WTC11 (cell line): ENCODE measurements at regions not wholly inside any gene's neighbourhood (a gene's known extent, or its start where the extent isn't known, plus 50 kb on each side); places are given as distances from the start of the nearest gene placed in this dataset.

Experiments used
- ATAC-seq: fragments of 200-7000 bp; cut with Tn5 transposase; 2 replicates; pipeline ENCODE4 v1.10.0; 2021; ENCODE audit warnings: mild to moderate bottlenecking, moderate library complexity
- CTCF ChIA-PET: fragments of 300-600 bp; sonication (Branson Sonifier 250); formaldehyde crosslinking; loops from one replicate; lab custom pipeline; 2021; ENCODE audit warnings: antibody characterized with exemption; lab: Charles Lee
- POLR2A ChIA-PET: fragments of 350-600 bp; sonication (Branson Sonifier 250); formaldehyde crosslinking; loops from one replicate; lab custom pipeline; 2021; ENCODE audit warnings: antibody characterized with exemption; lab: Charles Lee
- DNase-seq: peaks from one replicate; pipeline ENCODE4 v3.0.0; 2021; ENCODE audit warnings: low spot score
- H3K27ac Mint-ChIP-seq: 2 replicates; pipeline ENCODE4 v1.8.0; 2021; ENCODE audit warnings: mixed read lengths
- H3K27me3 Mint-ChIP-seq: 2 replicates; pipeline ENCODE4 v1.8.0; 2021; ENCODE audit warnings: low read depth, mild to moderate bottlenecking, moderate library complexity, mixed read lengths
- H3K36me3 Mint-ChIP-seq: 2 replicates; pipeline ENCODE4 v1.8.0; 2021; ENCODE audit warnings: mixed read lengths
- H3K4me1 Mint-ChIP-seq: 2 replicates; pipeline ENCODE4 v1.8.0; 2022; ENCODE audit warnings: mixed read lengths
- H3K4me3 Mint-ChIP-seq: 2 replicates; pipeline ENCODE4 v1.8.0; 2021; ENCODE audit warnings: mild to moderate bottlenecking, moderate library complexity, mixed read lengths
- H3K9me3 Mint-ChIP-seq: 2 replicates; pipeline ENCODE4 v1.8.0; 2021; ENCODE audit warnings: mixed read lengths
- CBFB ChIP-seq: sonication (generic); formaldehyde crosslinking; IDR thresholded peaks from 2 replicates; pipeline ENCODE4 v1.8.1; 2022; ENCODE audit warnings: mild to moderate bottlenecking, low read depth, missing genetic modification reagents
- CREM ChIP-seq: sonication (generic); formaldehyde crosslinking; IDR thresholded peaks from 2 replicates; pipeline ENCODE4 v1.8.1; 2022; ENCODE audit warnings: mild to moderate bottlenecking, missing genetic modification reagents, moderate library complexity
- ESRRA ChIP-seq: sonication (generic); formaldehyde crosslinking; IDR thresholded peaks from 2 replicates; pipeline ENCODE4 v1.8.1; 2022; ENCODE audit warnings: mild to moderate bottlenecking, missing genetic modification reagents, borderline replicate concordance
- ETV6 ChIP-seq: sonication (generic); formaldehyde crosslinking; IDR thresholded peaks from 2 replicates; pipeline ENCODE4 v1.8.1; 2022; ENCODE audit warnings: mild to moderate bottlenecking, missing genetic modification reagents
- FOXK1 ChIP-seq: sonication (generic); formaldehyde crosslinking; IDR thresholded peaks from 2 replicates; pipeline ENCODE4 v1.8.0; 2022; ENCODE audit warnings: mild to moderate bottlenecking, moderate library complexity, missing genetic modification reagents
- TEAD4 ChIP-seq: sonication (generic); formaldehyde crosslinking; IDR thresholded peaks from 2 replicates; pipeline ENCODE4 v1.8.0; 2022; ENCODE audit warnings: mild to moderate bottlenecking, missing genetic modification reagents
- ZNF121 ChIP-seq: sonication (generic); formaldehyde crosslinking; IDR thresholded peaks from 2 replicates; pipeline ENCODE4 v1.8.0; 2023; ENCODE audit warnings: missing genetic modification reagents
- TF ChIP-seq, protein P1 (sequence below): sonication (generic); formaldehyde crosslinking; IDR thresholded peaks from 2 replicates; pipeline ENCODE4 v1.8.1; 2022; ENCODE audit warnings: mild to moderate bottlenecking, moderate library complexity, missing genetic modification reagents
- TF ChIP-seq, protein P2 (sequence below): sonication (generic); formaldehyde crosslinking; IDR thresholded peaks from 2 replicates; pipeline ENCODE4 v1.8.0; 2023; ENCODE audit warnings: missing genetic modification reagents, mild to moderate bottlenecking, borderline replicate concordance
- TF ChIP-seq, protein P3 (sequence below): sonication (generic); formaldehyde crosslinking; IDR thresholded peaks from 2 replicates; pipeline ENCODE4 v1.8.0; 2022; ENCODE audit warnings: mild to moderate bottlenecking, missing genetic modification reagents
- TF ChIP-seq, protein P4 (sequence below): sonication (generic); formaldehyde crosslinking; IDR thresholded peaks from 2 replicates; pipeline ENCODE4 v1.8.0; 2023; ENCODE audit warnings: mild to moderate bottlenecking, missing genetic modification reagents
- TF ChIP-seq, protein P5 (sequence below): fragments of 250-450 bp; sonication (Bioruptor Pico); IDR thresholded peaks from 2 replicates; pipeline ENCODE4 v1.9.0; 2021; ENCODE audit warnings: mild to moderate bottlenecking, borderline replicate concordance
- TF ChIP-seq, protein P6 (sequence below): sonication (generic); formaldehyde crosslinking; IDR thresholded peaks from 2 replicates; pipeline ENCODE4 v1.8.0; 2022; ENCODE audit warnings: mild to moderate bottlenecking, missing genetic modification reagents
- TF ChIP-seq, protein P7 (sequence below): sonication (generic); formaldehyde crosslinking; IDR thresholded peaks from 2 replicates; pipeline ENCODE4 v1.8.1; 2023; ENCODE audit warnings: mild to moderate bottlenecking, missing genetic modification reagents, borderline replicate concordance

DNA sequence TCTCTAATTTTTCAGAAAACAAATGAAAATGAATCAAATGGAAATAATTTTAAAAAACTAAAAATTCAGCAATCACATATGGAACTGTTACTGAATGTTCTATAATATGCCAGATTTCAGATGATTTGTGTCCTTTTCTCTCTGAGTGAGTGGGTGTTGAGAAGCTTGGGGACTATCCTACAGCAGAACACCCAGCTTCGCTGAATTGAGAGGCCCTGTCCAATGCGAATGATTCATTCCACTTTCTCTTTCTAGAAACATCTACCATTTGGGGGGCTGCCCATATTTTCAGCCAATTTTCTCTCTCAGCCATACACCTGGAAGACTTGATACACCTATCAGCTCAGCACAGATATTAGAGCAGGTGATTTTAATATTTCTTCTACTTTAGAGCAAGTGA is 1666.7 kb downstream of the EFNB2 start (continued):
- TF ChIP-seq, protein P1, sequence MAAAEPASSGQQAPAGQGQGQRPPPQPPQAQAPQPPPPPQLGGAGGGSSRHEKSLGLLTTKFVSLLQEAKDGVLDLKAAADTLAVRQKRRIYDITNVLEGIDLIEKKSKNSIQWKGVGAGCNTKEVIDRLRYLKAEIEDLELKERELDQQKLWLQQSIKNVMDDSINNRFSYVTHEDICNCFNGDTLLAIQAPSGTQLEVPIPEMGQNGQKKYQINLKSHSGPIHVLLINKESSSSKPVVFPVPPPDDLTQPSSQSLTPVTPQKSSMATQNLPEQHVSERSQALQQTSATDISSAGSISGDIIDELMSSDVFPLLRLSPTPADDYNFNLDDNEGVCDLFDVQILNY (CRISPR knock-in tag): no peak
- TF ChIP-seq, protein P2, sequence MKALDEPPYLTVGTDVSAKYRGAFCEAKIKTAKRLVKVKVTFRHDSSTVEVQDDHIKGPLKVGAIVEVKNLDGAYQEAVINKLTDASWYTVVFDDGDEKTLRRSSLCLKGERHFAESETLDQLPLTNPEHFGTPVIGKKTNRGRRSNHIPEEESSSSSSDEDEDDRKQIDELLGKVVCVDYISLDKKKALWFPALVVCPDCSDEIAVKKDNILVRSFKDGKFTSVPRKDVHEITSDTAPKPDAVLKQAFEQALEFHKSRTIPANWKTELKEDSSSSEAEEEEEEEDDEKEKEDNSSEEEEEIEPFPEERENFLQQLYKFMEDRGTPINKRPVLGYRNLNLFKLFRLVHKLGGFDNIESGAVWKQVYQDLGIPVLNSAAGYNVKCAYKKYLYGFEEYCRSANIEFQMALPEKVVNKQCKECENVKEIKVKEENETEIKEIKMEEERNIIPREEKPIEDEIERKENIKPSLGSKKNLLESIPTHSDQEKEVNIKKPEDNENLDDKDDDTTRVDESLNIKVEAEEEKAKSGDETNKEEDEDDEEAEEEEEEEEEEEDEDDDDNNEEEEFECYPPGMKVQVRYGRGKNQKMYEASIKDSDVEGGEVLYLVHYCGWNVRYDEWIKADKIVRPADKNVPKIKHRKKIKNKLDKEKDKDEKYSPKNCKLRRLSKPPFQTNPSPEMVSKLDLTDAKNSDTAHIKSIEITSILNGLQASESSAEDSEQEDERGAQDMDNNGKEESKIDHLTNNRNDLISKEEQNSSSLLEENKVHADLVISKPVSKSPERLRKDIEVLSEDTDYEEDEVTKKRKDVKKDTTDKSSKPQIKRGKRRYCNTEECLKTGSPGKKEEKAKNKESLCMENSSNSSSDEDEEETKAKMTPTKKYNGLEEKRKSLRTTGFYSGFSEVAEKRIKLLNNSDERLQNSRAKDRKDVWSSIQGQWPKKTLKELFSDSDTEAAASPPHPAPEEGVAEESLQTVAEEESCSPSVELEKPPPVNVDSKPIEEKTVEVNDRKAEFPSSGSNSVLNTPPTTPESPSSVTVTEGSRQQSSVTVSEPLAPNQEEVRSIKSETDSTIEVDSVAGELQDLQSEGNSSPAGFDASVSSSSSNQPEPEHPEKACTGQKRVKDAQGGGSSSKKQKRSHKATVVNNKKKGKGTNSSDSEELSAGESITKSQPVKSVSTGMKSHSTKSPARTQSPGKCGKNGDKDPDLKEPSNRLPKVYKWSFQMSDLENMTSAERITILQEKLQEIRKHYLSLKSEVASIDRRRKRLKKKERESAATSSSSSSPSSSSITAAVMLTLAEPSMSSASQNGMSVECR: no peak

DNA sequence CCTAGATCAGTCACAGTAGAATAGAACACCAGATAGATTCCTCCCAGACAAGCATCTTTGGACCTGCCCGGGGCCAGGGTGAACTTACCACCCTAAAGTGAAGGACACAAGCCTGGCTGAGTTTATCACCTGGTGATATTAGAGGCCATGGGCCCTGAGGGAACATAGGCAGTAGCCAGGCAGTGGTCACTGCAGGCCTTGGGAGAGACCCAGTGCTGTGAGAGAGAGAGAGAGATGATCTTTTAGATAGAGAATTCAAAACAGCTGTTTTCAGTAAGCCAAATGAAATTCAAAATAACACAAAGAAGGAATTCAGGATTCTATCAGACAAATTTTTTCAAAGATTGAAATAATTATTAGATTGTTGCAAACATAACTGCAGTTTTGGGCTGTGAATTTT is 1679.9 kb downstream of the EFNB2 start:
- DNase-seq (no peak), ATAC-seq (no peak)
- Mint-ChIP-seq H3K27ac (no peak overlapping the region), H3K4me3 (no peak overlapping the region), H3K9me3 (peaks cover 6% of the 10 kb centered on the region), H3K27me3 (no peaks in the 10 kb centered on the region), H3K4me1 (peaks cover 9% of the 10 kb centered on the region), H3K36me3 (peaks cover 4% of the 10 kb centered on the region; the same call in 1 of the 2 replicates)
- ChIA-PET POLR2A (interaction anchor here (0.6 kb wide), 1 partner anchor 94 kb away, joined by 3 read pairs; no protein-coding TSS in a partner anchor), CTCF (no interaction called here)
- TF ChIP-seq CREM (CRISPR knock-in tag) (no peak), TEAD4 (CRISPR knock-in tag) (no peak)
- TF ChIP-seq, protein P3, sequence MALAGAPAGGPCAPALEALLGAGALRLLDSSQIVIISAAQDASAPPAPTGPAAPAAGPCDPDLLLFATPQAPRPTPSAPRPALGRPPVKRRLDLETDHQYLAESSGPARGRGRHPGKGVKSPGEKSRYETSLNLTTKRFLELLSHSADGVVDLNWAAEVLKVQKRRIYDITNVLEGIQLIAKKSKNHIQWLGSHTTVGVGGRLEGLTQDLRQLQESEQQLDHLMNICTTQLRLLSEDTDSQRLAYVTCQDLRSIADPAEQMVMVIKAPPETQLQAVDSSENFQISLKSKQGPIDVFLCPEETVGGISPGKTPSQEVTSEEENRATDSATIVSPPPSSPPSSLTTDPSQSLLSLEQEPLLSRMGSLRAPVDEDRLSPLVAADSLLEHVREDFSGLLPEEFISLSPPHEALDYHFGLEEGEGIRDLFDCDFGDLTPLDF (CRISPR knock-in tag): no peak

DNA sequence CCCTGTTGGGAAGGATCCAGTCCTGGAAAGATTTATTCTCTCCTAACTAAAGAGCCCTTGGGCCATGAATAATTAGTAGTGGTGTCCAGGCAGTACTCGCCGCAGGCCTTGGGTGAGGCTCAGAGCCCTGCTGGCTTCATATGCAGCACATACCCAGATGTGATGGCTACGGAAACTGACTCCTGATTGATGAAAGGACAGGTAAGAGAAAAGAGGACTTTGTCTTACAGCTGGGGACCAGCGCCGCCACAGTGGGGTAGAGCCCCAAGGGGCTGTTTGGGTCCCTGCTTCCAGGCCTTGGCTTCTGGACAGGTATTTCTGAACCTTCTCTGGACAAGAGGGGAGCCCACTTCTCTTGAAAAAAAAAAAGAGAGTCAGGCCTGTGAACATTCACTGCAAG is 1680.8 kb downstream of the EFNB2 start:
- CTCF ChIA-PET: no interaction called here
- TF ChIP-seq FOXK1 (CRISPR knock-in tag) (no peak), ZNF121 (CRISPR knock-in tag) (no peak), ETV6 (CRISPR knock-in tag) (no peak), CBFB (CRISPR knock-in tag) (no peak), CREM (CRISPR knock-in tag) (no peak), ESRRA (CRISPR knock-in tag) (no peak)
- TF ChIP-seq, protein P4, sequence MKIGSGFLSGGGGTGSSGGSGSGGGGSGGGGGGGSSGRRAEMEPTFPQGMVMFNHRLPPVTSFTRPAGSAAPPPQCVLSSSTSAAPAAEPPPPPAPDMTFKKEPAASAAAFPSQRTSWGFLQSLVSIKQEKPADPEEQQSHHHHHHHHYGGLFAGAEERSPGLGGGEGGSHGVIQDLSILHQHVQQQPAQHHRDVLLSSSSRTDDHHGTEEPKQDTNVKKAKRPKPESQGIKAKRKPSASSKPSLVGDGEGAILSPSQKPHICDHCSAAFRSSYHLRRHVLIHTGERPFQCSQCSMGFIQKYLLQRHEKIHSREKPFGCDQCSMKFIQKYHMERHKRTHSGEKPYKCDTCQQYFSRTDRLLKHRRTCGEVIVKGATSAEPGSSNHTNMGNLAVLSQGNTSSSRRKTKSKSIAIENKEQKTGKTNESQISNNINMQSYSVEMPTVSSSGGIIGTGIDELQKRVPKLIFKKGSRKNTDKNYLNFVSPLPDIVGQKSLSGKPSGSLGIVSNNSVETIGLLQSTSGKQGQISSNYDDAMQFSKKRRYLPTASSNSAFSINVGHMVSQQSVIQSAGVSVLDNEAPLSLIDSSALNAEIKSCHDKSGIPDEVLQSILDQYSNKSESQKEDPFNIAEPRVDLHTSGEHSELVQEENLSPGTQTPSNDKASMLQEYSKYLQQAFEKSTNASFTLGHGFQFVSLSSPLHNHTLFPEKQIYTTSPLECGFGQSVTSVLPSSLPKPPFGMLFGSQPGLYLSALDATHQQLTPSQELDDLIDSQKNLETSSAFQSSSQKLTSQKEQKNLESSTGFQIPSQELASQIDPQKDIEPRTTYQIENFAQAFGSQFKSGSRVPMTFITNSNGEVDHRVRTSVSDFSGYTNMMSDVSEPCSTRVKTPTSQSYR: no peak
- TF ChIP-seq, protein P5, sequence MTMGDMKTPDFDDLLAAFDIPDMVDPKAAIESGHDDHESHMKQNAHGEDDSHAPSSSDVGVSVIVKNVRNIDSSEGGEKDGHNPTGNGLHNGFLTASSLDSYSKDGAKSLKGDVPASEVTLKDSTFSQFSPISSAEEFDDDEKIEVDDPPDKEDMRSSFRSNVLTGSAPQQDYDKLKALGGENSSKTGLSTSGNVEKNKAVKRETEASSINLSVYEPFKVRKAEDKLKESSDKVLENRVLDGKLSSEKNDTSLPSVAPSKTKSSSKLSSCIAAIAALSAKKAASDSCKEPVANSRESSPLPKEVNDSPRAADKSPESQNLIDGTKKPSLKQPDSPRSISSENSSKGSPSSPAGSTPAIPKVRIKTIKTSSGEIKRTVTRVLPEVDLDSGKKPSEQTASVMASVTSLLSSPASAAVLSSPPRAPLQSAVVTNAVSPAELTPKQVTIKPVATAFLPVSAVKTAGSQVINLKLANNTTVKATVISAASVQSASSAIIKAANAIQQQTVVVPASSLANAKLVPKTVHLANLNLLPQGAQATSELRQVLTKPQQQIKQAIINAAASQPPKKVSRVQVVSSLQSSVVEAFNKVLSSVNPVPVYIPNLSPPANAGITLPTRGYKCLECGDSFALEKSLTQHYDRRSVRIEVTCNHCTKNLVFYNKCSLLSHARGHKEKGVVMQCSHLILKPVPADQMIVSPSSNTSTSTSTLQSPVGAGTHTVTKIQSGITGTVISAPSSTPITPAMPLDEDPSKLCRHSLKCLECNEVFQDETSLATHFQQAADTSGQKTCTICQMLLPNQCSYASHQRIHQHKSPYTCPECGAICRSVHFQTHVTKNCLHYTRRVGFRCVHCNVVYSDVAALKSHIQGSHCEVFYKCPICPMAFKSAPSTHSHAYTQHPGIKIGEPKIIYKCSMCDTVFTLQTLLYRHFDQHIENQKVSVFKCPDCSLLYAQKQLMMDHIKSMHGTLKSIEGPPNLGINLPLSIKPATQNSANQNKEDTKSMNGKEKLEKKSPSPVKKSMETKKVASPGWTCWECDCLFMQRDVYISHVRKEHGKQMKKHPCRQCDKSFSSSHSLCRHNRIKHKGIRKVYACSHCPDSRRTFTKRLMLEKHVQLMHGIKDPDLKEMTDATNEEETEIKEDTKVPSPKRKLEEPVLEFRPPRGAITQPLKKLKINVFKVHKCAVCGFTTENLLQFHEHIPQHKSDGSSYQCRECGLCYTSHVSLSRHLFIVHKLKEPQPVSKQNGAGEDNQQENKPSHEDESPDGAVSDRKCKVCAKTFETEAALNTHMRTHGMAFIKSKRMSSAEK: no peak
- TF ChIP-seq, protein P6, sequence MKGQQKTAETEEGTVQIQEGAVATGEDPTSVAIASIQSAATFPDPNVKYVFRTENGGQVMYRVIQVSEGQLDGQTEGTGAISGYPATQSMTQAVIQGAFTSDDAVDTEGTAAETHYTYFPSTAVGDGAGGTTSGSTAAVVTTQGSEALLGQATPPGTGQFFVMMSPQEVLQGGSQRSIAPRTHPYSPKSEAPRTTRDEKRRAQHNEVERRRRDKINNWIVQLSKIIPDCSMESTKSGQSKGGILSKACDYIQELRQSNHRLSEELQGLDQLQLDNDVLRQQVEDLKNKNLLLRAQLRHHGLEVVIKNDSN (CRISPR knock-in tag): no peak
- TF ChIP-seq, protein P7, sequence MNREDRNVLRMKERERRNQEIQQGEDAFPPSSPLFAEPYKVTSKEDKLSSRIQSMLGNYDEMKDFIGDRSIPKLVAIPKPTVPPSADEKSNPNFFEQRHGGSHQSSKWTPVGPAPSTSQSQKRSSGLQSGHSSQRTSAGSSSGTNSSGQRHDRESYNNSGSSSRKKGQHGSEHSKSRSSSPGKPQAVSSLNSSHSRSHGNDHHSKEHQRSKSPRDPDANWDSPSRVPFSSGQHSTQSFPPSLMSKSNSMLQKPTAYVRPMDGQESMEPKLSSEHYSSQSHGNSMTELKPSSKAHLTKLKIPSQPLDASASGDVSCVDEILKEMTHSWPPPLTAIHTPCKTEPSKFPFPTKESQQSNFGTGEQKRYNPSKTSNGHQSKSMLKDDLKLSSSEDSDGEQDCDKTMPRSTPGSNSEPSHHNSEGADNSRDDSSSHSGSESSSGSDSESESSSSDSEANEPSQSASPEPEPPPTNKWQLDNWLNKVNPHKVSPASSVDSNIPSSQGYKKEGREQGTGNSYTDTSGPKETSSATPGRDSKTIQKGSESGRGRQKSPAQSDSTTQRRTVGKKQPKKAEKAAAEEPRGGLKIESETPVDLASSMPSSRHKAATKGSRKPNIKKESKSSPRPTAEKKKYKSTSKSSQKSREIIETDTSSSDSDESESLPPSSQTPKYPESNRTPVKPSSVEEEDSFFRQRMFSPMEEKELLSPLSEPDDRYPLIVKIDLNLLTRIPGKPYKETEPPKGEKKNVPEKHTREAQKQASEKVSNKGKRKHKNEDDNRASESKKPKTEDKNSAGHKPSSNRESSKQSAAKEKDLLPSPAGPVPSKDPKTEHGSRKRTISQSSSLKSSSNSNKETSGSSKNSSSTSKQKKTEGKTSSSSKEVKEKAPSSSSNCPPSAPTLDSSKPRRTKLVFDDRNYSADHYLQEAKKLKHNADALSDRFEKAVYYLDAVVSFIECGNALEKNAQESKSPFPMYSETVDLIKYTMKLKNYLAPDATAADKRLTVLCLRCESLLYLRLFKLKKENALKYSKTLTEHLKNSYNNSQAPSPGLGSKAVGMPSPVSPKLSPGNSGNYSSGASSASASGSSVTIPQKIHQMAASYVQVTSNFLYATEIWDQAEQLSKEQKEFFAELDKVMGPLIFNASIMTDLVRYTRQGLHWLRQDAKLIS (CRISPR knock-in tag): no peak

More for the DNA sequence above, 1680.8 kb downstream of the EFNB2 start:
- POLR2A ChIA-PET: no interaction called here
- Mint-ChIP-seq H3K4me1 (peaks cover 12% of the 10 kb centered on the region), H3K36me3 (no peaks in the 10 kb centered on the region), H3K4me3 (no peak overlapping the region), H3K27me3 (no peaks in the 10 kb centered on the region), H3K9me3 (no peaks in the 10 kb centered on the region), H3K27ac (no peak overlapping the region)
- ATAC-seq (no peak), DNase-seq (no peak)
